ENCODE measurements at regions not wholly inside any gene's neighbourhood (a gene's known extent, or its start where the extent isn't known, plus 50 kb on each side); places are given as distances from the start of the nearest gene placed in this dataset.

DNA sequence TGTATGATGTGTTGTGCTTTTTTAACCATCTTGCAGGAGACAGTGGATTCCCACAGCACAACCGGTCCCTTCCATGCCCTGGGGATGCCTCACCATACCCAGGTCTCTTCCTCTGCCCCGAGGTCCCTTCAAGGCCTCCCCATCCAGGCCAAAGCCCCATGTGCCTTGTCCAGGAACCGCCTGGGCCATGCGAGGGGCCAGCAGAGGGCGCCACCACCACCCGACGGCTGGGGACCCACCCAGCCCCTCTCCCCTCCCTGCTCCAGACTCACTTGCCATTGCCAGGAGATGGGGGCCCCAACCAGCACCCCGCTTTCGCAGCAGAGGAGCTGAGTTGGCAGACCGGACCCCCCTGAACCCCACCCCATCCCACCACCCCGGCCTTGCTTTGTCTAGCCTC lies 485.5 kb downstream of the TRAM1L1 start:
- Histone ChIP-seq H3K27ac (replicated peaks in 1 of 4) (no peak overlapping the region), H3K27me3 (no peaks in the 10 kb centered on the region), H3K36me3 (no peaks in the 10 kb centered on the region), H3K9me3 (no peaks in the 10 kb centered on the region), H3K4me1 (no peaks in the 10 kb centered on the region), H3K4me3 (no peak overlapping the region)
- WGBS, result 92% methylated on average over 5 of the region's 11 CpGs
- intact Hi-C loops (cut with DNase I), result no loop called here
- no peak for DNase-seq (ENCODE audit: extremely low spot score)
- TF ChIP-seq, protein P1, sequence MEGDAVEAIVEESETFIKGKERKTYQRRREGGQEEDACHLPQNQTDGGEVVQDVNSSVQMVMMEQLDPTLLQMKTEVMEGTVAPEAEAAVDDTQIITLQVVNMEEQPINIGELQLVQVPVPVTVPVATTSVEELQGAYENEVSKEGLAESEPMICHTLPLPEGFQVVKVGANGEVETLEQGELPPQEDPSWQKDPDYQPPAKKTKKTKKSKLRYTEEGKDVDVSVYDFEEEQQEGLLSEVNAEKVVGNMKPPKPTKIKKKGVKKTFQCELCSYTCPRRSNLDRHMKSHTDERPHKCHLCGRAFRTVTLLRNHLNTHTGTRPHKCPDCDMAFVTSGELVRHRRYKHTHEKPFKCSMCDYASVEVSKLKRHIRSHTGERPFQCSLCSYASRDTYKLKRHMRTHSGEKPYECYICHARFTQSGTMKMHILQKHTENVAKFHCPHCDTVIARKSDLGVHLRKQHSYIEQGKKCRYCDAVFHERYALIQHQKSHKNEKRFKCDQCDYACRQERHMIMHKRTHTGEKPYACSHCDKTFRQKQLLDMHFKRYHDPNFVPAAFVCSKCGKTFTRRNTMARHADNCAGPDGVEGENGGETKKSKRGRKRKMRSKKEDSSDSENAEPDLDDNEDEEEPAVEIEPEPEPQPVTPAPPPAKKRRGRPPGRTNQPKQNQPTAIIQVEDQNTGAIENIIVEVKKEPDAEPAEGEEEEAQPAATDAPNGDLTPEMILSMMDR (IDR thresholded peaks at IDR 0.05), result no peak
- no peak for TF ChIP-seq POLR2A (IDR thresholded peaks at IDR 0.05; ENCODE audit: low read depth)
- TF ChIP-seq POLR2AphosphoS5 (IDR thresholded peaks at IDR 0.05), result no peak
- TF ChIP-seq EP300 (IDR thresholded peaks at IDR 0.05), result no peak

DNA sequence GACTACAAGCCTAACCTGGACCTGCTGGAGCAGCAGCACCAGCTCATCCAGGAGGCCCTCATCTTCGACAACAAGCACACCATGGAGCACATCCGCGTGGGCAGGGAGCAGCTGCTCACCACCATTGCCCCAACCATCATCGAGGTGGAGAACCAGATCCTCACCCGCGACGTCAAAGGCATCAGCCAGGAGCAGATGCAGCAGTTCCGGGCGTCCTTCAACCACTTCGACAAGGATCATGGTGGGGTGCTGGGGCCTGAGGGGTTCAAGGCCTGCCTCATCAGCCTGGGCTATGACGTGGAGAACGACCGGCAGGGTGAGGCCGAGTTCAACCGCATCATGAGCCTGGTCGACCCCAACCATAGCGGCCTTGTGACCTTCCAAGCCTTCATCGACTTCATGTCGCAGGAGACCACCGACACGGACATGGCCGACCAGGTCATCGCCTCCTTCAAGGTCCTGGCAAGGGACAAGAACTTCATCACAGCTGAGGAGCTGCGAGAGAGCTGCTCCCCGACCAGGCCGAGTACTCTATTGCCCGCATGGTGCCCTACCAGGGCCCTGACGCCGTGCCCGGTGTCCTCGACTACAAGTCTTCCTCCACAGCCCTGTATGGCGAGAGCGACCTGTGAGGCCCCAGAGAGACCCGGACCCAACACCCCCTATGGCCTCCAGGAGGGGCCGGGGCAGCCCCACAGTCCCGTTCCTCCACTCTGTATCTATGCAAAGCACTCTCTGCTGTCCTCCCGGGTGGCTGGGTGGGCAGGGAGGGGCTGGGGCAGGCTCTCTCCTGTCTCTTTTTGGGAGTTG lies 486.2 kb downstream of the TRAM1L1 start:
- no peak overlapping the region for H3K4me3 ChIP-seq
- no peak for DNase-seq (ENCODE audit: extremely low spot score)
- 94% methylated on average over 22 of the region's 37 CpGs for WGBS

DNA sequence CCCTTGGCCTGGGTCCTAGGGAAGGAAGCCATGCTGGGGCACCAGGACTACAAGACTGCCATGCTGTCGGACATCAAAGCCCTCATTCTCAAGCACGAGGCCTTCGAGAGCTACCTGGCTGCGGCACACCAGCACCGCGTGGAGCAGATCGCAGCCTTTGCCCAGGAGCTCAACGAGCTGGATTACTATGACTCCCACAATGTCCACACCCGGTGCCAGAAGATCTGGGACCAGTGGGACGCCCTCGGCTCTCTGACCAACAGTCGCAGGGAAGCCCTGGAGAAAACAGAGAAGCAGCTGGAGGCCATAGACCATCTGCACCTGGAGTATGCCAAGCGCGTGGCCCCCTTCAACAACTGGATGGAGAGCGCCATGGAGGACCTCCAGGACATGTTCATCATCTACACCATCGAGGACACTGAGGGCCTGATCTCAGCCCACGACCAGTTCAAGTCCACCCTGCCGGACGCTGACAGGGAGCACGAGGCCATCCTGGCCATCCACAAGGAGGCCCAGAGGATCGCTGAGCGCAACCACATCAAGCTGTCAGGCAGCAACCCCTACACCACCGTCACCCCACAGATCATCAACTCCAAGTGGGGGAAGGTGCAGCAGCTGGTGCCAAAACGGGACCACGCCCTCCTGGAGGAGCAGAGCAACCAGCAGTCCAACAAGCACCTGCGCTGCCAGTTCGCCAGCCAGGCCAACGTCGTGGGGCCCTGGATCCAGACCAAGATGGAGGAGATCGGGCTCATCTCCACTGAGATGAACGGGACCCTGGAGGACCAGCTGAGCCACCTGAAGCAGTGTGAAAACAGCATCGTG lies 487.0 kb downstream of the TRAM1L1 start:
- Histone ChIP-seq H3K27ac (replicated peaks in 1 of 4) (no peak overlapping the region), H3K4me3 (no peak overlapping the region), H3K36me3 (no peaks in the 10 kb centered on the region), H3K4me1 (no peaks in the 10 kb centered on the region), H3K9me3 (no peaks in the 10 kb centered on the region), H3K27me3 (no peaks in the 10 kb centered on the region)
- intact Hi-C loops (cut with DNase I), result no loop called here
- TF ChIP-seq EP300 (IDR thresholded peaks at IDR 0.05) (no peak), POLR2AphosphoS5 (IDR thresholded peaks at IDR 0.05) (no peak), POLR2A (IDR thresholded peaks at IDR 0.05; ENCODE audit: low read depth) (no peak)
- TF ChIP-seq, protein P1 (IDR thresholded peaks at IDR 0.05), result no peak
- no peak for DNase-seq (ENCODE audit: extremely low spot score)
- WGBS, result 98% methylated on average over 26 of the region's 32 CpGs

More for the DNA sequence above, 486.2 kb downstream of the TRAM1L1 start:
- H3K36me3 ChIP-seq, result no peaks in the 10 kb centered on the region
- intact Hi-C loops (cut with DNase I), result no loop called here
- no peaks in the 10 kb centered on the region for H3K27me3 ChIP-seq
- no peaks in the 10 kb centered on the region for H3K4me1 ChIP-seq
- TF ChIP-seq, protein P1 (IDR thresholded peaks at IDR 0.05), result no peak
- TF ChIP-seq POLR2A (IDR thresholded peaks at IDR 0.05; ENCODE audit: low read depth) (no peak), POLR2AphosphoS5 (IDR thresholded peaks at IDR 0.05) (no peak), EP300 (IDR thresholded peaks at IDR 0.05) (no peak)
- no peaks in the 10 kb centered on the region for H3K9me3 ChIP-seq
- H3K27ac ChIP-seq (replicated peaks in 1 of 4), result no peak overlapping the region

DNA sequence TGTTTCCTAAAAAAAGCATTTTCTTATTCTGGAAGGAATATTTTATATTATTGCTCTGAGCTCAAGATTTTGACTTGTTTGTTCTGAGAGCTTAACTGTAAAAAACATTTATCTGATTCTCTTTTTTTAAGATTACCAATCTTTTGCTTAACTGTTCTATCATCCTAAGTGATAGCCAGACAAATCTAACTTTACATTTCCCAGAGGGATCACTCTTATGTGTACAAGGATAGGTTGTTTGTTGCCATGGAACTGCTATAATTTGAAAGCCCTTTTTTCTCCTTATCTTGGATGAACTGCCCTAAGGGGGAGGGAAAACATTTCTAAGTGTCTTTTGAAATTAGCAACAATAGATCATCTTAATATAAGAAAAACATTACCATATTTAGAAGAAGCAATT lies 494.7 kb downstream of the TRAM1L1 start:
- intact Hi-C loops (cut with DNase I), result no loop called here
- DNase-seq (ENCODE audit: extremely low spot score), result no peak
- no peaks in the 10 kb centered on the region for H3K27me3 ChIP-seq
- H3K27ac ChIP-seq (replicated peaks in 1 of 4), result no peak overlapping the region
- H3K9me3 ChIP-seq, result no peaks in the 10 kb centered on the region
- H3K4me3 ChIP-seq, result no peak overlapping the region
- no peaks in the 10 kb centered on the region for H3K4me1 ChIP-seq
- TF ChIP-seq POLR2A (IDR thresholded peaks at IDR 0.05; ENCODE audit: low read depth) (no peak), EP300 (IDR thresholded peaks at IDR 0.05) (no peak), POLR2AphosphoS5 (IDR thresholded peaks at IDR 0.05) (no peak)
- TF ChIP-seq, protein P1 (IDR thresholded peaks at IDR 0.05), result no peak
- no peaks in the 10 kb centered on the region for H3K36me3 ChIP-seq

Measured in esophagus muscularis mucosa (tissue), 4 donors.